ENCODE measurements at regions not wholly inside any gene's neighbourhood (a gene's known extent, or its start where the extent isn't known, plus 50 kb on each side); places are given as distances from the start of the nearest gene placed in this dataset. TPM values are rescaled to one million over a fixed set of nuclear protein-coding genes. Genes with fewer than 3 reads are reported as not detected.

DNA sequence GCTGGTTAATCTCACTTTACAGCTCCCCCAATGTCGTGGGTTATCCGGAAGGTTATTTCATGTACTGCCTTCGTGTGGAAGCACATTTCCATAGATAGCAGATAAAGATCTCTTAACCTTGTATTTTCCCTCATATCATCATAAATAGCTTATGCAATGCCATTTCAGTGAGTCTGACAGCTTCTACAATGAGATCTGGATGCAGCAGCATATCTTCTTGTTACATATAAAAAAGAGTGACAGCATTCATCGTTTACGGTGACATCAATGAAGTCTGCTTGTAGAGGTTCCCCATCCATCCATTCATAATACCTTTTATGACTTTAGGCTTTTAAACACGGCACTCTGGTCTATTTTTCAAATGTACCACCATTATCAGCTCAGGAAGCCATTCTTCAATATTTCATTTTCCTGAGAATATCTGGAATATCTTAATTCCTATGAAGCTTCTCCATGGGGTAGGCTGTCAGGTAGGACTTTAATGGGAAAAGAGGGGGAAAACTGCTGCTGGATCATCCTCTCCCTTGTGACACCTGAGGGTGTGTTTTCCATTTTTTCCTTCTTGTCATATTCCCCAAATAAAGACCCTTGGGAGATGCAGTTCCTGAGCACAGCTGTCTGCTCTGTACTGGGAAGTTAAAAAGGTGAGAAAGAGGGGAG lies 51.9 kb upstream of the CTBP2 start:
- TF ChIP-seq, protein P1, sequence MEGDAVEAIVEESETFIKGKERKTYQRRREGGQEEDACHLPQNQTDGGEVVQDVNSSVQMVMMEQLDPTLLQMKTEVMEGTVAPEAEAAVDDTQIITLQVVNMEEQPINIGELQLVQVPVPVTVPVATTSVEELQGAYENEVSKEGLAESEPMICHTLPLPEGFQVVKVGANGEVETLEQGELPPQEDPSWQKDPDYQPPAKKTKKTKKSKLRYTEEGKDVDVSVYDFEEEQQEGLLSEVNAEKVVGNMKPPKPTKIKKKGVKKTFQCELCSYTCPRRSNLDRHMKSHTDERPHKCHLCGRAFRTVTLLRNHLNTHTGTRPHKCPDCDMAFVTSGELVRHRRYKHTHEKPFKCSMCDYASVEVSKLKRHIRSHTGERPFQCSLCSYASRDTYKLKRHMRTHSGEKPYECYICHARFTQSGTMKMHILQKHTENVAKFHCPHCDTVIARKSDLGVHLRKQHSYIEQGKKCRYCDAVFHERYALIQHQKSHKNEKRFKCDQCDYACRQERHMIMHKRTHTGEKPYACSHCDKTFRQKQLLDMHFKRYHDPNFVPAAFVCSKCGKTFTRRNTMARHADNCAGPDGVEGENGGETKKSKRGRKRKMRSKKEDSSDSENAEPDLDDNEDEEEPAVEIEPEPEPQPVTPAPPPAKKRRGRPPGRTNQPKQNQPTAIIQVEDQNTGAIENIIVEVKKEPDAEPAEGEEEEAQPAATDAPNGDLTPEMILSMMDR (IDR thresholded peaks at IDR 0.05; ENCODE audit: insufficient read depth, low read depth, low read length): no peak
- no peak overlapping the region for H3K4me3 ChIP-seq (ENCODE audit: low read depth, low read length)
- no peak for DNase-seq (ENCODE audit: low read depth)

Small RNA genes in the stretch of these regions (small RNA-seq; reads per million reads assigned to genes)
- not detected for gene RPS27P18
